GM13976 (cell line): ENCODE measurements at regions not wholly inside any gene's neighbourhood (a gene's known extent, or its start where the extent isn't known, plus 50 kb on each side); places are given as distances from the start of the nearest gene placed in this dataset.

Experiments
- DNase-seq: peaks from one replicate; pipeline ENCODE4 v3.0.0; 2012; ENCODE audit warnings: low spot score
- CTCF ChIP-seq: IDR thresholded peaks from 2 replicates; pipeline ENCODE4 v1.5.1; 2012; ENCODE audit warnings: borderline replicate concordance, mild to moderate bottlenecking; ENCODE audit not compliant: insufficient read depth; ENCODE audit errors: extremely low read depth, missing control alignments, control extremely low read depth
- in situ Hi-C: fragments of 300-500 bp; cut with MboI; formaldehyde crosslinking; loops from one replicate; pipeline ENCODE4 v1.12.0; 2022; ENCODE audit warnings: low sequenced_read_pairs, mixed read lengths, inconsistent platforms; ENCODE audit not compliant: unreplicated experiment

GRCh38 chr3:79985816-79986215 lies 218.0 kb upstream of the ROBO1 start:
- no peak for DNase-seq
- TF ChIP-seq CTCF: no peak
- in situ Hi-C loops: no loop called here

- in situ Hi-C loops: no loop called here
- no peak for TF ChIP-seq CTCF
- no peak for DNase-seq
Observed at GRCh38 chr3:79983118-79983517, 215.3 kb upstream of the ROBO1 start.

GRCh38 chr3:79979990-79980389 lies 212.2 kb upstream of the ROBO1 start:
- no peak for TF ChIP-seq CTCF

GRCh38 chr3:79976466-79976865 lies 208.7 kb upstream of the ROBO1 start:
- in situ Hi-C loops: no loop called here
- no peak for DNase-seq
- no peak for TF ChIP-seq CTCF

More at GRCh38 chr3:79979990-79980389, 212.2 kb upstream of the ROBO1 start:
- DNase-seq: no peak
- in situ Hi-C loops: no loop called here

- no peak for TF ChIP-seq CTCF
- in situ Hi-C loops: no loop called here
- DNase-seq: no peak
Observed at GRCh38 chr3:79973917-79974595, 206.3 kb upstream of the ROBO1 start.

GRCh38 chr3:79973482-79973881 lies 205.7 kb upstream of the ROBO1 start:
- no peak for DNase-seq
- in situ Hi-C loops: no loop called here
- no peak for TF ChIP-seq CTCF

GRCh38 chr3:79968418-79968817 lies 200.6 kb upstream of the ROBO1 start:
- DNase-seq: no peak
- in situ Hi-C loops: no loop called here
- TF ChIP-seq CTCF: no peak
